ENCODE measurements at regions not wholly inside any gene's neighbourhood (a gene's known extent, or its start where the extent isn't known, plus 50 kb on each side); places are given as distances from the start of the nearest gene placed in this dataset.

GRCh38 chr4:96146686-96147085 lies 306.8 kb downstream of the PDHA2 start:
- Histone ChIP-seq H3K27me3 (replicated peaks in 1 of 2; ENCODE audit: control insufficient read depth in 2 of 2, insufficient read depth in 2 of 2, low read length in 1 of 2) (no peaks in the 10 kb centered on the region), H3K9me3 (replicated peaks; ENCODE audit: control insufficient read depth, insufficient read depth, low read length) (no peaks in the 10 kb centered on the region), H3K9ac (ENCODE audit: control insufficient read depth, insufficient read depth, low read length) (no peak overlapping the region), H3K4me1 (ENCODE audit: control insufficient read depth, insufficient read depth, low read length) (no peaks in the 10 kb centered on the region), H3K36me3 (ENCODE audit: control insufficient read depth in 2 of 2, insufficient read depth in 2 of 2, low read length in 1 of 2) (no peaks in the 10 kb centered on the region), H3K4me3 (no peak overlapping the region), H3K79me2 (ENCODE audit: control insufficient read depth, insufficient read depth, low read length) (no peaks in the 10 kb centered on the region), H2AFZ (ENCODE audit: control insufficient read depth, low read depth, low read length) (no peak overlapping the region), H3K27ac (ENCODE audit: control insufficient read depth, insufficient read depth) (no peak overlapping the region), H3K4me2 (ENCODE audit: control insufficient read depth, insufficient read depth) (no peak overlapping the region), H4K20me1 (ENCODE audit: control insufficient read depth, insufficient read depth) (no peaks in the 10 kb centered on the region)
- TF ChIP-seq PML (IDR thresholded peaks at IDR 0.05; ENCODE audit: low read length) (no peak), ATF3 (IDR thresholded peaks at IDR 0.05; ENCODE audit: borderline replicate concordance, extremely low read depth, low read depth, low read length) (no peak), SPI1 (IDR thresholded peaks at IDR 0.05; ENCODE audit: borderline replicate concordance, insufficient read depth, low read depth, low read length) (no peak)
- intact Hi-C loops (cut with micrococcal nuclease; ENCODE audit: unreplicated experiment) (no loop called here), in situ Hi-C loops (cut with MboI) (no loop called here)
- BruUV-seq (replicated peaks) = no TSS peak
- SMC1A ChIA-PET (ENCODE audit: uncharacterized antibody, unreplicated experiment) = no interaction called here
- DNase-seq (ENCODE audit: low read depth, low spot score) (no peak), FAIRE-seq (no peak), ATAC-seq (no peak)
- RAD21 ChIA-PET (ENCODE audit: unreplicated experiment) = no interaction called here
- CTCF ChIA-PET = no interaction called here
- POLR2A ChIA-PET = no interaction called here

- no peak overlapping the region for H3K4me2 ChIP-seq (ENCODE audit: control insufficient read depth, insufficient read depth)
- in situ Hi-C loops (cut with MboI) = no loop called here
- ChIA-PET POLR2A (no interaction called here), RAD21 (ENCODE audit: unreplicated experiment) (no interaction called here), CTCF (no interaction called here), SMC1A (ENCODE audit: uncharacterized antibody, unreplicated experiment) (interaction anchor here (1.3 kb wide), 1 partner anchor 12 kb away, joined by 4 read pairs; no protein-coding TSS in a partner anchor)
- no peak overlapping the region for H3K9ac ChIP-seq (ENCODE audit: control insufficient read depth, insufficient read depth, low read length)
- H3K4me1 ChIP-seq (ENCODE audit: control insufficient read depth, insufficient read depth, low read length) = no peaks in the 10 kb centered on the region
- no peaks in the 10 kb centered on the region for H3K27me3 ChIP-seq (replicated peaks in 1 of 2; ENCODE audit: control insufficient read depth in 2 of 2, insufficient read depth in 2 of 2, low read length in 1 of 2)
- no peaks in the 10 kb centered on the region for H3K9me3 ChIP-seq (replicated peaks; ENCODE audit: control insufficient read depth, insufficient read depth, low read length)
- ATAC-seq = no peak
- H3K27ac ChIP-seq (ENCODE audit: control insufficient read depth, insufficient read depth) = no peak overlapping the region
- H3K36me3 ChIP-seq (ENCODE audit: control insufficient read depth in 2 of 2, insufficient read depth in 2 of 2, low read length in 1 of 2) = no peaks in the 10 kb centered on the region
- H3K79me2 ChIP-seq (ENCODE audit: control insufficient read depth, insufficient read depth, low read length) = no peaks in the 10 kb centered on the region
- no peak for DNase-seq (ENCODE audit: low read depth, low spot score)
- intact Hi-C loops (cut with micrococcal nuclease; ENCODE audit: unreplicated experiment) = no loop called here
- no peak overlapping the region for H2AFZ ChIP-seq (ENCODE audit: control insufficient read depth, low read depth, low read length)
- no peak overlapping the region for H3K4me3 ChIP-seq
- no peak for FAIRE-seq
- 63% methylated on average over 6 of the region's 6 CpGs for WGBS (ENCODE audit: insufficient coverage, insufficient replicate concordance, low lambda C conversion rate, missing lambda C conversion rate)
- BruUV-seq (replicated peaks) = no TSS peak
- H4K20me1 ChIP-seq (ENCODE audit: control insufficient read depth, insufficient read depth) = no peaks in the 10 kb centered on the region
- TF ChIP-seq RCOR1 (conservative IDR thresholded peaks at IDR 0.05; ENCODE audit: low read depth, low read length) = no peak
- no peak for TF ChIP-seq SREBF2 (IDR thresholded peaks at IDR 0.05; ENCODE audit: low read length)
- TF ChIP-seq IRF4 (IDR thresholded peaks at IDR 0.05; ENCODE audit: low read depth, low read length) = no peak
- TF ChIP-seq NKRF (conservative IDR thresholded peaks at IDR 0.05) = no peak
- no peak for TF ChIP-seq ZNF274 (IDR thresholded peaks at IDR 0.05; ENCODE audit: insufficient read depth, insufficient read length)
- TF ChIP-seq ZBED1 (IDR thresholded peaks at IDR 0.05; ENCODE audit: borderline replicate concordance) = no peak
- no peak for TF ChIP-seq ETV6 (conservative IDR thresholded peaks at IDR 0.05 in 1 of 2, IDR thresholded peaks at IDR 0.05 in 1 of 2; ENCODE audit: borderline replicate concordance in 1 of 2, low read depth in 1 of 2)
- TF ChIP-seq ZNF217 (IDR thresholded peaks at IDR 0.05) = no peak
- no peak for TF ChIP-seq HDGF (IDR thresholded peaks at IDR 0.05)
- no peak for TF ChIP-seq SUPT20H (IDR thresholded peaks at IDR 0.05; ENCODE audit: borderline replicate concordance, control insufficient read depth, low read depth, low read length)
- no peak for TF ChIP-seq KLF5 (IDR thresholded peaks at IDR 0.05; ENCODE audit: partially characterized antibody)
- TF ChIP-seq ZNF622 (IDR thresholded peaks at IDR 0.05) = no peak
- TF ChIP-seq CEBPB (IDR thresholded peaks at IDR 0.05; ENCODE audit: borderline replicate concordance in 1 of 2, low read depth in 2 of 2, low read length in 2 of 2) = no peak
- TF ChIP-seq TARDBP (IDR thresholded peaks at IDR 0.05; ENCODE audit: borderline replicate concordance) = no peak
- TF ChIP-seq SMARCA5 (IDR thresholded peaks at IDR 0.05) = no peak
- TF ChIP-seq CHD2 (IDR thresholded peaks at IDR 0.05; ENCODE audit: borderline replicate concordance, low read depth, low read length) = no peak
Measured at GRCh38 chr4:96149894-96150293, 310.0 kb downstream of the PDHA2 start.

All from GM12878 (cell line).